NCI-H1417 (cell line): ENCODE measurements at regions not wholly inside any gene's neighbourhood (a gene's known extent, or its start where the extent isn't known, plus 50 kb on each side); places are given as distances from the start of the nearest gene placed in this dataset.
"Not testable (repeated sequence)": the region's sequence is repeated elsewhere in the genome, so short reads cannot be mapped to it uniquely, and the experiment has no call there.

Experiments
- DNase-seq, 3 experiments: peaks; one replicate each; lab custom pipeline; 2025; lab: John Stamatoyannopoulos, UW

GRCh38 chr12:97984974-97985580 is 522.5 kb downstream of the RMST start:
- DNase-seq: no peak

- peak in 1 of 3 experiments; percentile 19 for DNase-seq
These were observed 523.2 kb downstream of the RMST start for GRCh38 chr12:97985834-97986233.

GRCh38 chr12:97988588-97988987 is 526.0 kb downstream of the RMST start:
- DNase-seq: not testable (repeated sequence)

GRCh38 chr12:97989366-97989940 is 525.9 kb upstream of the TMPO start:
- no peak for DNase-seq

- no peak for DNase-seq
These were observed 520.5 kb upstream of the TMPO start for GRCh38 chr12:97994746-97995484.

- DNase-seq: no peak
These were observed 519.8 kb upstream of the TMPO start for GRCh38 chr12:97995559-97995958.

- peak in 1 of 3 experiments; percentile 11 for DNase-seq
These were observed 514.0 kb upstream of the TMPO start for GRCh38 chr12:98001430-98001829.

- DNase-seq: peak; percentile 77 to 90 (median 87)
These were observed 512.4 kb upstream of the TMPO start for GRCh38 chr12:98002887-98003493.

- no peak for DNase-seq
These were observed 507.4 kb upstream of the TMPO start for GRCh38 chr12:98007963-98008362.

- DNase-seq: no peak
These were observed 501.8 kb upstream of the TMPO start for GRCh38 chr12:98013560-98013959.

GRCh38 chr12:98018836-98019235 is 496.6 kb upstream of the TMPO start:
- DNase-seq: no peak

- no peak for DNase-seq
These were observed 495.0 kb upstream of the TMPO start for GRCh38 chr12:98020376-98020775.

GRCh38 chr12:98022961-98023360 is 492.4 kb upstream of the TMPO start:
- no peak for DNase-seq

- DNase-seq: no peak
These were observed 477.8 kb upstream of the TMPO start for GRCh38 chr12:98037401-98038140.

GRCh38 chr12:98042668-98043067 is 472.7 kb upstream of the TMPO start:
- DNase-seq: no peak

- DNase-seq: no peak
These were observed 470.0 kb upstream of the TMPO start for GRCh38 chr12:98045395-98045794.

- DNase-seq: no peak
These were observed 467.1 kb upstream of the TMPO start for GRCh38 chr12:98048326-98048725.

- peak in 2 of 3 experiments; percentile 65 to 89 for DNase-seq
These were observed 462.2 kb upstream of the TMPO start for GRCh38 chr12:98053202-98053601.

- peak in 1 of 3 experiments; percentile 31 for DNase-seq
These were observed 457.7 kb upstream of the TMPO start for GRCh38 chr12:98057701-98058100.

GRCh38 chr12:98058213-98058612 is 457.2 kb upstream of the TMPO start:
- peak in 1 of 3 experiments; percentile 46 for DNase-seq

- peak in 2 of 3 experiments; percentile 10 to 90 for DNase-seq
These were observed 456.6 kb upstream of the TMPO start for GRCh38 chr12:98058838-98059237.
